ENCODE measurements at regions not wholly inside any gene's neighbourhood (a gene's known extent, or its start where the extent isn't known, plus 50 kb on each side); places are given as distances from the start of the nearest gene placed in this dataset.

GRCh38 chr10:62491597-62491996 is 117.4 kb downstream of the ZNF365 start:
- Histone ChIP-seq H4K20me1 (ENCODE audit: insufficient read depth, low read length) (no peaks in the 10 kb centered on the region), H3K36me3 (ENCODE audit: insufficient read depth, low read length) (no peaks in the 10 kb centered on the region), H3K9me3 (ENCODE audit: low read depth, low read length) (no peaks in the 10 kb centered on the region), H3K4me3 (ENCODE audit: insufficient read depth, low read length) (no peak overlapping the region), H3K4me1 (ENCODE audit: insufficient read depth, low read length) (no peaks in the 10 kb centered on the region), H2AFZ (ENCODE audit: low read length) (no peak overlapping the region), H3K79me2 (ENCODE audit: insufficient read depth, low read length) (no peaks in the 10 kb centered on the region), H3K27ac (ENCODE audit: low read depth, low read length) (no peak overlapping the region), H3K4me2 (ENCODE audit: insufficient read depth, low read length) (no peak overlapping the region), H3K27me3 (ENCODE audit: insufficient read depth, low read length) (peaks cover 1% of the 10 kb centered on the region)
- TF ChIP-seq CTCF (IDR thresholded peaks at IDR 0.05; ENCODE audit: extremely low read depth, low read depth, low read length): no peak
- no peak for DNase-seq (ENCODE audit: insufficient read length, low spot score, missing footprints)

DNA sequence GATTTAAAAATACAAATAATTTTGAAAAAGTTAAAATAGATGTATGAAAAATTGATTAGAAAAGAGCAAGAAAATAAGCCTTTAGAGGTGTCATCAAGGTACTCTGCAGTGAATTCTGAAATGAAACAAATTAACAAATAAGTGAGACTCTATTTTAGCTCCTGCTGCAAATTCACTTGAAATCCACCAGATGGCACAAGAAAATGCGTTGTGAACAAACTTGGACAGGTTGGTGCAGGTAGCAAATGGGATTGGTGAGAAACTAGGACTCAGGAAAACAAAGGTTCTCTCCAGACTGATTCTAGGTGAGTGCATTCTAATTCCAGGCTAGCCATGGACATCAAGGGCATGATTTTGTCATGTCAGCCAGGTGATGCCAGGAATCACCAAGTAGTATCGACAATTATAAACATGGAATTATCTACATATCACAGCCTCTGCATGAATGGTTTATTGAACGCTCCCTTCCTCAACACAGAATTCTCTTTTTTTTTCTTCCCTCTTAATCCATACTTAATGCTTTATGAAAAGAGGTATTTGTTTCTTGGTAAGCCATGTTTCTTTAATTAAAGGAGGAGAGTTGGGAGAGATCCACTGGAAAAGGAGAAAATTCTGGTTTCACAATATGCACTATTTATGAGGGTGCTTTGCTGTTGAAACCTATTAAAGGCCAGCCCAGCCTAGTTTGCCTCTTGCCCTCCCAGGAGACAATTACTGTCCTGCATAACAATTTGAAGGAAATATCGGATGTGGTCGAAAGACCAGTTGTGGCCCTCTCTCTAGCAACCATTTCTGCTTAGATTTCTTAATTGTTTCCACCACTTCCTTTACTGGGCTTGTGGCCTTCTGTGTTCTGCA is 118.1 kb downstream of the ZNF365 start:
- DNase-seq (ENCODE audit: insufficient read length, low spot score, missing footprints): peak; percentile 10
- Histone ChIP-seq H3K9me3 (ENCODE audit: low read depth, low read length) (no peaks in the 10 kb centered on the region), H3K4me2 (ENCODE audit: insufficient read depth, low read length) (no peak overlapping the region), H3K27ac (ENCODE audit: low read depth, low read length) (no peak overlapping the region), H3K4me3 (ENCODE audit: insufficient read depth, low read length) (no peak overlapping the region), H4K20me1 (ENCODE audit: insufficient read depth, low read length) (no peaks in the 10 kb centered on the region), H3K79me2 (ENCODE audit: insufficient read depth, low read length) (no peaks in the 10 kb centered on the region), H2AFZ (ENCODE audit: low read length) (no peak overlapping the region), H3K36me3 (ENCODE audit: insufficient read depth, low read length) (no peaks in the 10 kb centered on the region), H3K27me3 (ENCODE audit: insufficient read depth, low read length) (peaks cover 8% of the 10 kb centered on the region), H3K4me1 (ENCODE audit: insufficient read depth, low read length) (no peaks in the 10 kb centered on the region)
- peak; percentile 56 for TF ChIP-seq CTCF (IDR thresholded peaks at IDR 0.05; ENCODE audit: extremely low read depth, low read depth, low read length)

DNA sequence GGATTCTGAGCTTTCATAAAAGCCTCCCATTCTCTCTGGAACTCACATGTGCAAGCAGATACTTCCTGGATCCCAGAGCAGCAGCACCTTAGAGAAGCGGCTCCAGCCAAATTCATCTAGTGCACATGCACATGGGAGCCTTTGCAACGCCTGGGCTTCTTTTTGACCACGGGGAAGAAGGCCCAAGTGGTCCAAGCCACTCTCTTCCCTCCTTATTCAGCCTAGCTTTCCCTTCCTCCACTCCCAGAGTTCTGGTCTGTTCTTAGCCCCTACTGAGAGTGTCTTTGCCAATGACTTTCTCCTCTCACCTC is 118.7 kb downstream of the ZNF365 start:
- TF ChIP-seq CTCF (IDR thresholded peaks at IDR 0.05; ENCODE audit: extremely low read depth, low read depth, low read length): no peak
- peaks cover 13% of the 10 kb centered on the region for H3K27me3 ChIP-seq (ENCODE audit: insufficient read depth, low read length)
- no peak overlapping the region for H2AFZ ChIP-seq (ENCODE audit: low read length)
- no peak for DNase-seq (ENCODE audit: insufficient read length, low spot score, missing footprints)
- H3K27ac ChIP-seq (ENCODE audit: low read depth, low read length): no peak overlapping the region
- no peaks in the 10 kb centered on the region for H4K20me1 ChIP-seq (ENCODE audit: insufficient read depth, low read length)
- no peaks in the 10 kb centered on the region for H3K79me2 ChIP-seq (ENCODE audit: insufficient read depth, low read length)
- H3K4me2 ChIP-seq (ENCODE audit: insufficient read depth, low read length): no peak overlapping the region
- no peaks in the 10 kb centered on the region for H3K9me3 ChIP-seq (ENCODE audit: low read depth, low read length)
- no peaks in the 10 kb centered on the region for H3K36me3 ChIP-seq (ENCODE audit: insufficient read depth, low read length)
- no peak overlapping the region for H3K4me3 ChIP-seq (ENCODE audit: insufficient read depth, low read length)
- no peaks in the 10 kb centered on the region for H3K4me1 ChIP-seq (ENCODE audit: insufficient read depth, low read length)

- no peak for TF ChIP-seq CTCF (IDR thresholded peaks at IDR 0.05; ENCODE audit: extremely low read depth, low read depth, low read length)
- no peak for DNase-seq (ENCODE audit: insufficient read length, low spot score, missing footprints)
- H2AFZ ChIP-seq (ENCODE audit: low read length): no peak overlapping the region
- H3K27ac ChIP-seq (ENCODE audit: low read depth, low read length): no peak overlapping the region
- H3K36me3 ChIP-seq (ENCODE audit: insufficient read depth, low read length): no peaks in the 10 kb centered on the region
- H3K27me3 ChIP-seq (ENCODE audit: insufficient read depth, low read length): peaks cover 25% of the 10 kb centered on the region
- H3K4me1 ChIP-seq (ENCODE audit: insufficient read depth, low read length): no peaks in the 10 kb centered on the region
- H3K9me3 ChIP-seq (ENCODE audit: low read depth, low read length): peaks cover 3% of the 10 kb centered on the region
- H4K20me1 ChIP-seq (ENCODE audit: insufficient read depth, low read length): no peaks in the 10 kb centered on the region
- H3K4me3 ChIP-seq (ENCODE audit: insufficient read depth, low read length): no peak overlapping the region
- no peaks in the 10 kb centered on the region for H3K79me2 ChIP-seq (ENCODE audit: insufficient read depth, low read length)
- no peak overlapping the region for H3K4me2 ChIP-seq (ENCODE audit: insufficient read depth, low read length)
Measured at GRCh38 chr10:62496925-62497324, 122.8 kb downstream of the ZNF365 start.
